ENCODE measurements at regions not wholly inside any gene's neighbourhood (a gene's known extent, or its start where the extent isn't known, plus 50 kb on each side); places are given as distances from the start of the nearest gene placed in this dataset.
"Not testable (repeated sequence)": the region's sequence is repeated elsewhere in the genome, so short reads cannot be mapped to it uniquely, and the experiment has no call there.

DNA sequence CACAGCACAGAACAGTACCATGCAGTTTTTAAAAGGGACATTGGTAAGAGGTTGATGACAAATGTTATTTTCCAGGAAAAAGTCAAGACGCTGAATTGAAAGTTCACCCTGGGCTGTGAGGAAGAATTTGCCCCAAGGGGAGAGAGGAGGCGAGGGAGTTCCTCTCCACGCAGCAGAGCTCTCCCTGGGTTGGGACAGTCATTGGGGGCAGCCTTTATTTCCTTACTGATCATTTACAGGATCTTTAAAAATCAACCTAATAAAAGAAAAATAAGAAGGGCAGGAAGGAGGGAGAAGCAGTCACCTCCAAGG, 49.9 kb upstream of the WNT7B start:
- DNase-seq (ENCODE audit: extremely low read depth in 1 of 2, low read depth in 1 of 2): no peak

DNA sequence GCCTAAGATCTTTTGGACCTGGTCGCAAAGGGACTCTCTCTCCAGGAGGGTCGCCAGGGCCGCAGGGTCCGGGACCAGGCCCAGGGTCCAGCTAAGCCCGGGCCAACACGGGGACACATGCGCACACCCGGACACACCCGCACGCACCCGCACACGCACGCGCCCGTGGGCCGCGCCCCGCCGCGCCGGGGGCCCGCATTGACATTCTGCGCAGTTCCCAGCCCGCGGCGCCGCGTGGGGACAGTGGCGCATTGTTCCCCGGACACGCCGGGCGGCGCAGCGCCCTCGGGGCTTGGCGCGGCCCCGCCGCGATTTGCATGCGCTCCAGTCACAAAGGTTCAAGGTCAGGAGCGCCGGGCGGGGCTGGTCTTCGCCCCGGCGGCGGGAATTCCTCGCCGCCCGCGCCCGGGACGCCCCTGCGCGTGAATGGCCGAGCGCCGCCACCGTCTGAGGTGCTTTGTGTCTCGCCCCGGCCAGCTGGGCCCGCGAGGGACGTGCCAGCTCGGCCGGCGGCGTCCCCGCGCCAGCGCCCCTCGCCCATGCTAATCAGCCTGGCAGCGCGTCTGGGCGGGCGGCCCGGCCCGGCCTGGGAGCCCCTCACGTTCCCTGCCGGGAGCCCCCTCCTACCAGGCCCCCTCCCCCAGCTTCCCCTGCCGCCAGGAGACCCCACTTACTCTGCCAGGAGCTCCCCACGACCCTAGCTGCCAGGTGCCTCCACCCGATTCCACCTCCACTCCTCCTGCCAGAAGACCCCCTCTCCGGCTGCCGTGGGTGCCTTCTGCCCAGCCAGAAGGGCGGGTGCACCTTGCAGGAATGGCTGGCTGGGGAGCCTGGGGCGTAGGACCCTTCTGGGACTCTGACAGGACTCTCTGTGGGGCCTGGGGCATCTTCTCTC, 50.5 kb upstream of the WNT7B start:
- no peak for DNase-seq (ENCODE audit: extremely low read depth in 1 of 2, low read depth in 1 of 2)

DNA sequence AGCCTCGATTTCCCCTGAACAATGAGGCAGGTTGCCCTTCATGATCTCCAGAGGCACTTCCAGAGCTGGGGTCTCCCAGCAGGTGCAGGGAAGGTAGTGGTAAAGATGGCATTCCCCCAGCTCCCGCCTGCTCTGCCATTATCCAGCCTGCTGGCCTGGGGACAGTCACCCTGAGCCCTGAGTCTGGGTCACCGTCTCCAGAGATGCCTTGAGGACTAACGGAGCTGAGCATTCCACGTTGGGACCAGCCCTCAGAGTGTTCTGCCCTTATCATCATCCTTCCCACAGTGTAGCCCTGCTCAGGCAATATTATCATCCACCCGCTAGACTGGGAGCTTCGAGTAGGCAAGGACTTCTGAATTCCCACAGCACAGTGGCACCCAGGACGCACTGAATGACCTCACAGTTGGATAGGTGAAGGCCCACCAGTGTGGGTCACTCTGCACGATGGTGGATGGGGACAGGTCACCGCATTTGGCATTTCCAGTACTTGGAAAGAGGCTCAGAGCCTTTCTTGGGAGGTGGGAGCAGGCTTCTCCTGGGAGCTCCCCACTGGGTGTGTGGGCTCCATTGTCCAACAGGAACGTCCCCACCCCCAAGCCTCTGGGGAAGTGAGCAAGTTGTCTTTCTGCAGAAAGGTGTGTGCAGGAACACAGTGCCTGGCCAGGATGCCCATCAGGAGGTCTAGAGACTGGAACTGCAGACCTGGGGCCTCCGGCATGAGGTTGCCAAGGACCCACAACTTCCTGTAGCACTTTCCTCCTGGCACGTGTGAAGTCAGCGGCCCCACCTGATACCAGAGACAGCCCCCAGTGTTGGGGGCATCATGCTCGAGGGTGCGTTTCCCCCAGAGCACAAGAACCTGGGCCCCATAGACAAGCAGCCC, 51.4 kb upstream of the WNT7B start:
- DNase-seq (ENCODE audit: extremely low read depth in 1 of 2, low read depth in 1 of 2): no peak

- DNase-seq (ENCODE audit: extremely low read depth in 1 of 2, low read depth in 1 of 2): no peak
Observed at GRCh38 chr22:46029036-46029435, 52.1 kb upstream of the WNT7B start.

DNA sequence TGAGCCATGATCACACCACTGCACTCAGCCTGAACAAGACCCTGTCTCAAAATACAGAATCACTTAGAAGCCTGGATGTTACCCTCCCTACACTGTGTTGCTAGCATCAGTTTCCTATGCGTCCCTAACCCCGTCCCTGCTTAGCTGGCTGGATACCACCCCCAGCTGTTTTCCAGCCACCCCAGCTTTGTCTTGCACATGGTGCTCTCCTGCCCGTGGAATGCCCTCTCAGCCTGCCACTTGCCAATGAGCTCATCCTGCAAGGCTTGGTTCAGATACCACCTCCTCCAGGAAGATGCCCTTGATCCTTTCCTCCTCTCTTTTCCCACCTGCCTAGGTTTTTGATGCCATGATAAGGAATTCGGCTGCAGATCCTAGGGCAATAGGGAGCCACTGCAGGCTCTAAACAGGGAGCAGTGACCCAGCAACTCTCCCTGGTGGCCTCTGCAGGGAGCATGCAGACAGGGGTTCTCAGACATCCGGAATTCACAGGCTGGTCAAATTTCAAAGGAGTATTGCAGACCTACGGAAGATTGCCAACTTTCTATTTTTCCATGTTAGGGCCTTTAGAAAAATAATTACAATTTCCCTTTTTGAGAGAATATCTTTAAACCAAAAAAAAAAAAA, 52.7 kb upstream of the WNT7B start:
- DNase-seq (ENCODE audit: extremely low read depth in 1 of 2, low read depth in 1 of 2): no peak

DNA sequence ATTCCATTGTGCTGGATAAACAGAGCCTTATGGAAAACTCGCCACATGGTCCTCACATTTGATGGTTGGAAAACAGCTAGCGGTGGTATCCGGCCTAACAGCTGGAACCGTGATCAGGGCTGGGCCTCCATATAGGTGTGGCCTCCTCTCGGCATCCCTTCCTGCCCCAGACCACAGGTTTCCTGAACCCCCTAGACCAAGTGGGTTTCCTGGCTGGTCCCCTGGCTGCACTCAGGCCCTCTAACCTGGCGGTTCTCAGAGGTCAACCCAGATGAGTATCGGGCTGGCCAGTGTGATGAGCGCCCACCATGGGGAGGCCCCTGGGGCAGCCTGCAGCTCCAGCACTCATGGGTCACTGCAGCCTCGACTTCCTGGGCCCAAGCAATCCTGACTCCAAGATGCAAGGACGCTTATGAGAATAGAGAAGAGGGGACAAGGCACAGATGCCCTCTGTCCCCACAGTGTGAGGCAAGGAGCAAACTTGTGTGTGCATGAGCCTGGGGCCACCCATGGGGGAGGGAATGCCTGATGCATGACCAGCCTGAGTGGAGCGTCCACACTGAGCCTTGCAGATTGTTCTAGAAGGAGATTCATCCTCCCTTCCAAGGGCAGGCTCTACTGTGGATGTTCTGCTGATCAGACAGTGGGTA, 53.4 kb upstream of the WNT7B start:
- DNase-seq (ENCODE audit: extremely low read depth in 1 of 2, low read depth in 1 of 2): no peak

GRCh38 chr22:46031066-46031465, 54.1 kb upstream of the WNT7B start:
- DNase-seq (ENCODE audit: extremely low read depth in 1 of 2, low read depth in 1 of 2): no peak

GRCh38 chr22:46031557-46031956, 54.6 kb upstream of the WNT7B start:
- DNase-seq (ENCODE audit: extremely low read depth in 1 of 2, low read depth in 1 of 2): no peak

- no peak for DNase-seq (ENCODE audit: extremely low read depth in 1 of 2, low read depth in 1 of 2)
Observed at GRCh38 chr22:46031965-46032851, 55.2 kb upstream of the WNT7B start.

DNA sequence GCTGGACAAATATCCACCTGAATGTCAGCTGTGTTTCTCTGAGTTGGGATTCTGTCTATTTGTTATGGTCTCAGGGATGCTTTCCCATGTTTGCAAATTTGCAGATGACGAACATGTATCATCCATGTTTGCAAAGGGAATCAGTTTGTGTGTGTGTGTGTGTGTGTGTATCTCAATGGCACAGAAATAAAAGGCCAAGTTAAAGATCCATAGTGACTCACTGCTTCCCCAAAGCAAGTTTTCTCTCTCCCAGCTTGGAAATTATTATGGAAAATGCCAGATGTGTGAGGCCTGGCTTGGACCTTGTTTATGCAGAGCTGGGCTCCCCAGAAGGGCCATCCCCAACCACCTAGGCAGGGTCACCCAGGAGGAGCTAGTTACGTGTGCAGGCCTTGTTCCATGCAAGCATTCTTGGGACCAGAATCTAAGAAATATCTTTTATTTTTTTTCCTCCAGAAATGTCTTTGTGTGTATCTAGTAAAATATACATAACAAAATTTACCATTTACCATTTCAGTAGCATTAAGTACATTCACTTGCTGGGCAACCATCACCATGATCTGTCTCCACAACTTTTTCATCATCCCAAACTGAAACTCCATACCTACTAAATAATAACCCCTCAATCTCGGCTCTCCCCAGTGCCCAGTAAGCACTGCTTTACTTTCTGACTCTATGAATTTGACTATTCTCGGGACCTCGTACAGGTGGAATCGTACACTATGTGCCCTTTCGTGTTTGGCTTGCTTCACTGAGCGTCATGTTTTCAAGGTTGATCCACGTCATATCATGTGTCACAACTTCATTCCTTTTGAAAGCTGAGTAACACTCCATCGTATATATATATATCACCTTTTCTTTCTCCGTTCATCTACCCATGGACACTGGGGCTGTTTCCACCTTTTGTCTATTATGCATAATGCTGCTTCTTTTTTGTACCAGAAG, 56.6 kb upstream of the WNT7B start:
- DNase-seq (ENCODE audit: extremely low read depth in 1 of 2, low read depth in 1 of 2): no peak

DNA sequence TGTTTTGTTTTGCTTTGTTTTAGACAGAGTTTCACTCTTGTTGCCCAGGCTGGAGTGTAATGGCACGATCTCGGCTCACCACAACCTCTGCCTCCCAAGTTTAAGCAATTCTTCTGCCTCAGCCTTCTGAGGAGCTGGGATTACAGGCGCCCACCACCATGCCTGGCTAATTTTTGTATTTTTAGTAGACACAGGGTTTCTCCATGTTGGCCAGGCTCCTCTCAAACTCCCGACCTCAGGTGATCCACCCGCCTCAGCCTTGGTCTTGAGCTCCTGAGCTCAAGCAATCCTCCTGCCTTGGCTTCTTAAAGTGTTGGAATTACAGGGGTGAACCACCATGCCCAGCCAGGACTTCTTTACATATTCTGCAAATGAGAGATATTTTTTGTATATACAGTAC, 57.5 kb upstream of the WNT7B start:
- DNase-seq (ENCODE audit: extremely low read depth in 1 of 2, low read depth in 1 of 2): not testable (repeated sequence)

- DNase-seq (ENCODE audit: extremely low read depth in 1 of 2, low read depth in 1 of 2): no peak
Observed at GRCh38 chr22:46035380-46035741, 58.4 kb upstream of the WNT7B start.

DNA sequence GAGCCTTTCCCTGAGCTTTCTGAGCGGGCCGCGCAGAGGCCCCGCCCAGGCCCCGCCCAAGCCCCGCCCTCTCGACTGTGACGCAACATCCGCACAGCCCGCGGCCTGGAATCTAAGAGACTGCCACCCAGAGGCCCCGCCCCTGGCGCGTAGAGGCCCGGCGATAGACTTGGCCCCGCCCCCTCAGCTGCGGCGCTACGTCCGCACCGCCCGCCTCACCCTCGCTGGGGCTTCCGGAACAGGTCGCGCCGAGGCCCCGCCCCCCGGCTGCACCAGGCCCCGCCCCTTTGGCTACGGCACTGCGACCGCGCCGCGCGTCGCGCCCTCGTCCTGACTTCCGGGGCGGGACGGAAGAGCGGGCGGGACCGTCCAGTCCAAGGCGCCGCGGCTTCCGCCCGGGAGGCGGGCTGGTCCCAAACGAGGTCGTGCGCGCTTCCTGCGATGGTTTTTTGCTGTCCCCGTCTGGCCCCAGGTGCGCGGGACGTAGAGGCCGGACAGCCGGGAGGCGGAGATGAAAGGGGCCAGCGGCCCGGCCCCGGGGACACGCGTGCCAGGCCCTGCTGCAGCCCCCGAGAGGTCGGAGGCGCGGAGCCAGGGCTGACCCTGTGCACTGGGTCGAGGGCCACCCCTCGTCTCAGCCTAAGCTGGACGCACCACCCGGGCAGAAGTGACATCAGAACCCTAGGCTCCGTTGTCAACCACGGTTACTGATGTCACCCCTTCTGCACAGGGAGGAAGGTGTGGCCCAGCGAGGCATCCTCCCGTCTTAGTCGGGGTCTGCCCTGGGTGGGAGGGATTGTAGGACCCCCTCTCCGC, 59.0 kb upstream of the WNT7B start:
- peak; percentile 98 to 100 for DNase-seq (ENCODE audit: extremely low read depth in 1 of 2, low read depth in 1 of 2)

DNA sequence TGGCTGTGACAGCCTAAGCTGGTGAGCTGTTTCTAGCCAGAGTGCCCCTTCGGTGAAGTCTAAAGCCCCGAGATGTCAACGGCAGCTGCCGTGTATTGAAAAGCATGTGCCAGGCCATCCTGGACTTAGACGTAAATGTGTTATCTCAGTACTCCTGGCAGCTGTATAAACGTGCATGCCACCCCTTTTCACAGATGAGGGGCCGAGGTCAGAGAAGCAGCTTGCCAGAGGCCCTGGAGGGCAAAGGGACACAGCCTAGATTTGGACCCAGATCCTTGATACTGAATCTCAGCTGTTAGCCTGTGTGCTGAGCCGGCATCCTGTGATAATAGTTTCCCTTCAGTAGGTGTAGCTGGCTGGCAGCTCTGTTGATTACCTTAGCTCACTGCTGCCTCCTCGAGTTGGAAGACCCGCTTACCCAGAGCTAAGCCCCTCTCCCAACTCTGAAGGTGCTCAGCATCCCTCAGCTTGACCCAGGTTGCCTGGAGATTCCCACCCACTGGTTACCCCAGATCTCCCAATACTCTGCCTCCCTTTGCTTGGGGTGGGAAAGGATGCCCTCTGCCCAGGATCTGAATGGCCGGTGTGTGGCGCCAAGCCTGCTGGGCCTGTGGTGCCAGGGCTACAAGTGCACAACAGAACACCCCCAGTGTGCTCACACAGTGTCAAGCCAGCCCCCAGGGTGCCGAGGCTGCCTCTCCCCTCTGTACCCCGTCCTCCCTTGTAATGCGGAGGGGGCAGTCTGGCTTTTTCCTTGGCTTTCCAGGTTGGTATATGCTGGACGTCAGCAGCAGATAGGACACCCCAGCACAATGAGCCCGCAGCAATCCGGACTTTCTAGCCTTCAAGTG, 59.8 kb upstream of the WNT7B start:
- no peak for DNase-seq (ENCODE audit: extremely low read depth in 1 of 2, low read depth in 1 of 2)

- no peak for DNase-seq (ENCODE audit: extremely low read depth in 1 of 2, low read depth in 1 of 2)
Observed at GRCh38 chr22:46038174-46038487, 61.2 kb upstream of the WNT7B start.

DNA sequence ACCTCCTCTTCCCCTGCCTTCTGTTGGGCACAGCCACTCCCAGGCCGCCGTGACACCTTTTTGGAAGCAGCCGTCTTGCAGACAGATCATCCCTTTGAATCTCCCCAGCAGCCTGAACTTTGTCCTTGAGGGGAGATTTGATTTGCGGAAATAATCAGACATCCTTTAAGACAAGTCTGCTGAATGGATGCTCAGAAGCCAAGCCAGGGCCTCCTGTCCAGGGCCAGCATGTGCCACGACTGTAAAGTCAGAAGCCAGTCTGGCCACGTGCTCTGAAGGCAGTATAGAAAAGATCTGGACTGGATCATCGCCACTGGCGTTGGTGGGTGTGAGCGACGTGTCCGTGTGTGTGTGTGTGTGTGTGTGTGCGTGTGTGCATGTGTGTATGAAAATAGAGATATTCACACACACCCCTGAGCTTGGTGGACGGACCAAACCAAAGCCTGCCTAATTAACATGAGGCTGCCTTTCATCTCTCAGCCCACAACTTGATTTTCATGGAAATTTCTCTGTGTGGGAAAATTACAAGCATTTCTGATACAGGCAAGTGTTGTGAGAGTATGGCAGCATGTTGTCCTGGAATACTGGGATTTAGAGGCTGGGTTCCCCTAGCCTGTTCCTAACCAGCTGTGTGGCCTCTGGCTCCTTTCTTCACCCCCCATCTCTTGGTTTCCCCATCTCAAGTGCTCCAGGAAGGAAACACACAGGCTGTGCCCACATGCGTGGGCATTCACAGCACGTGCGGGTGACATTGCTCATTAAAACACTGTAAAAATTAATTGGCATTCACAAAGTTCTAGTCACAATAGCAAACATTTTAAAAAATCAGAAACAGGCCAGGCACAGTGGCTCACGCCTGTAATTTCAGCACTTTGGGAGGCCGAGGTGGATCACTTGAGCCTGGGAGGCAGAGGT, 61.8 kb upstream of the WNT7B start:
- no peak for DNase-seq (ENCODE audit: extremely low read depth in 1 of 2, low read depth in 1 of 2)
